ENCODE measurements at regions not wholly inside any gene's neighbourhood (a gene's known extent, or its start where the extent isn't known, plus 50 kb on each side); places are given as distances from the start of the nearest gene placed in this dataset.

GRCh38 chr20:48467622-48468021 is 360.2 kb downstream of the PREX1 start (continued):
- TF ChIP-seq ZFY (CRISPR knock-in tag; IDR thresholded peaks at IDR 0.05) (peak; percentile 74), RAD51 (IDR thresholded peaks at IDR 0.05; ENCODE audit: borderline replicate concordance) (peak; percentile 46; the same call in 1 of the 2 replicates), ZNF574 (CRISPR knock-in tag; IDR thresholded peaks at IDR 0.05) (0 out of 2 replicates have a peak, but pooled peaks have one; percentile 42), USF2 (IDR thresholded peaks at IDR 0.05; ENCODE audit: low read depth, low read length) (peak; percentile 49), USF2 (CRISPR knock-in tag; IDR thresholded peaks at IDR 0.05; ENCODE audit: borderline replicate concordance) (peak; percentile 80; the same call in 1 of the 2 replicates), ZFX (CRISPR knock-in tag; IDR thresholded peaks at IDR 0.05; ENCODE audit: low read depth) (peak; percentile 26; the same call in 1 of the 2 replicates), CBX1 (IDR thresholded peaks at IDR 0.05; ENCODE audit: low read depth) (no peak), ATF2 (CRISPR knock-in tag; IDR thresholded peaks at IDR 0.05) (no peak)
